PC-3 (cell line): ENCODE measurements at regions not wholly inside any gene's neighbourhood (a gene's known extent, or its start where the extent isn't known, plus 50 kb on each side); places are given as distances from the start of the nearest gene placed in this dataset.

Experiments used
- ATAC-seq: fragments of 200-7000 bp; cut with Tn5 transposase; 2 replicates; pipeline ENCODE4 v1.9.1; 2020; ENCODE audit warnings: mild to moderate bottlenecking, moderate library complexity
- BruUV-seq: library from RNA; stranded (reverse); fragments of 400-500 nt; replicated peaks from 2 replicates; lab custom pipeline; 2021; lab: Mats Ljungman, UMichigan
- CTCF ChIA-PET: fragments of 300-600 bp; sonication (Branson Sonifier 250); formaldehyde crosslinking; loops from one replicate; lab custom pipeline; 2022; ENCODE audit warnings: antibody characterized with exemption; lab: Charles Lee
- POLR2A ChIA-PET: fragments of 300-600 bp; sonication (Branson Sonifier 250); formaldehyde crosslinking; loops from one replicate; lab custom pipeline; 2022; ENCODE audit warnings: antibody characterized with exemption; ENCODE audit not compliant: unreplicated experiment; lab: Charles Lee
- DNase-seq: peaks from one replicate; pipeline ENCODE4 v3.0.0-alpha.2; 2015
- H2AFZ ChIP-seq: fragments of 300-600 bp; sonication (generic); 2 replicates; pipeline ENCODE4 v1.6.0; 2016; ENCODE audit warnings: antibody characterized with exemption, low read length
- H3F3A ChIP-seq: fragments of 300-600 bp; sonication (generic); one replicate; pipeline ENCODE4 v1.6.0; 2017; ENCODE audit warnings: antibody characterized with exemption, low read length, control low read depth, mild to moderate bottlenecking; ENCODE audit not compliant: unreplicated experiment
- H3K27ac ChIP-seq: fragments of 300-600 bp; sonication (generic); 2 replicates; pipeline ENCODE4 v1.5.1; 2016; ENCODE audit warnings: mild to moderate bottlenecking, low read length
- H3K27me3 ChIP-seq: fragments of 300-600 bp; sonication (generic); 2 replicates; pipeline ENCODE4 v1.6.1; 2016; ENCODE audit warnings: low read length, mixed read lengths
- H3K36me3 ChIP-seq: fragments of 300-600 bp; sonication (generic); 2 replicates; pipeline ENCODE4 v1.6.1; 2016; ENCODE audit warnings: low read depth, mixed run types, low read length, mixed read lengths
- H3K4me1 ChIP-seq: fragments of 300-600 bp; sonication (generic); 2 replicates; pipeline ENCODE4 v1.5.1; 2016; ENCODE audit warnings: low read length; ENCODE audit not compliant: insufficient read depth
- H3K4me2 ChIP-seq: fragments of 300-600 bp; sonication (generic); 2 replicates; pipeline ENCODE4 v1.6.0; 2016; ENCODE audit warnings: low read length
- H3K4me3 ChIP-seq: fragments of 300-600 bp; sonication (generic); 2 replicates; pipeline ENCODE4 v1.5.1; 2016; ENCODE audit warnings: mild to moderate bottlenecking, low read length, mixed read lengths
- H3K79me2 ChIP-seq: fragments of 300-600 bp; sonication (generic); 2 replicates; pipeline ENCODE4 v1.6.1; 2017; ENCODE audit warnings: low read length, mixed read lengths
- H3K9ac ChIP-seq: fragments of 300-600 bp; sonication (generic); 2 replicates; pipeline ENCODE4 v1.6.0; 2016; ENCODE audit warnings: mild to moderate bottlenecking, low read length
- H3K9me2 ChIP-seq: fragments of 300-600 bp; sonication (generic); replicated peaks from 2 replicates; pipeline ENCODE4 v1.6.1; 2016; ENCODE audit warnings: mixed run types, low read length, mixed read lengths
- H3K9me3 ChIP-seq: fragments of 300-600 bp; sonication (generic); 2 replicates; pipeline ENCODE4 v1.6.1; 2016; ENCODE audit warnings: low read length, mixed read lengths
- H4K20me1 ChIP-seq: fragments of 300-600 bp; sonication (generic); 2 replicates; pipeline ENCODE4 v1.6.1; 2016; ENCODE audit warnings: low read length, mixed read lengths
- CTCF ChIP-seq: fragments of 300-600 bp; sonication (generic); conservative IDR thresholded peaks from 2 replicates; pipeline ENCODE4 v1.5.1; 2017; ENCODE audit warnings: antibody characterized with exemption, low read depth, mild to moderate bottlenecking, low read length
- EZH2 ChIP-seq: fragments of 300-600 bp; sonication (generic); IDR thresholded peaks from one replicate; pipeline ENCODE4 v1.6.1; 2017; ENCODE audit warnings: antibody characterized with exemption, mild to moderate bottlenecking, low read length; ENCODE audit not compliant: unreplicated experiment
- EZH2phosphoT487 ChIP-seq: fragments of 300-600 bp; sonication (generic); IDR thresholded peaks from 2 replicates; pipeline ENCODE4 v1.6.1; 2018; ENCODE audit warnings: mild to moderate bottlenecking, antibody characterized with exemption, low read length, borderline replicate concordance
- intact Hi-C: fragments of 100-400 bp; cut with micrococcal nuclease; formaldehyde crosslinking; loops from 2 replicates; pipeline ENCODE4 v1.9.0; 2023

- ATAC-seq: no peak
- H3K4me1 ChIP-seq: no peaks in the 10 kb centered on the region
- no peaks in the 10 kb centered on the region for H4K20me1 ChIP-seq
- no peaks in the 10 kb centered on the region for H3K9me2 ChIP-seq
- no peak overlapping the region for H3K4me2 ChIP-seq
- no peak for TF ChIP-seq EZH2
- no peak for TF ChIP-seq CTCF
- TF ChIP-seq EZH2phosphoT487: no peak
- H2AFZ ChIP-seq: no peak overlapping the region
- DNase-seq: no peak
- H3K27ac ChIP-seq: no peak overlapping the region
- no peaks in the 10 kb centered on the region for H3K36me3 ChIP-seq
- H3K9me3 ChIP-seq: no peaks in the 10 kb centered on the region
- intact Hi-C loops: no loop called here
- H3F3A ChIP-seq: no peaks in the 10 kb centered on the region
- ChIA-PET POLR2A (no interaction called here), CTCF (no interaction called here)
- H3K4me3 ChIP-seq: no peak overlapping the region
- no peaks in the 10 kb centered on the region for H3K27me3 ChIP-seq
- H3K79me2 ChIP-seq: no peaks in the 10 kb centered on the region
- no peak overlapping the region for H3K9ac ChIP-seq
- BruUV-seq: no TSS peak
Measured at GRCh38 chr14:29035134-29035533, 268.5 kb downstream of the FOXG1 start.

- BruUV-seq: no TSS peak
- intact Hi-C loops: no loop called here
Measured at GRCh38 chr14:29037411-29037810, 270.8 kb downstream of the FOXG1 start.

More at GRCh38 chr14:29037411-29037810, 270.8 kb downstream of the FOXG1 start:
- H2AFZ ChIP-seq: no peak overlapping the region
- CTCF ChIA-PET: no interaction called here
- no peaks in the 10 kb centered on the region for H3K9me2 ChIP-seq
- no peaks in the 10 kb centered on the region for H3F3A ChIP-seq
- H3K36me3 ChIP-seq: no peaks in the 10 kb centered on the region
- no peak overlapping the region for H3K9ac ChIP-seq
- no peaks in the 10 kb centered on the region for H3K79me2 ChIP-seq
- no peaks in the 10 kb centered on the region for H3K4me1 ChIP-seq
- DNase-seq (no peak), ATAC-seq (no peak)
- H3K27ac ChIP-seq: no peak overlapping the region
- POLR2A ChIA-PET: no interaction called here
- no peak overlapping the region for H3K4me3 ChIP-seq
- no peaks in the 10 kb centered on the region for H3K27me3 ChIP-seq
- no peak overlapping the region for H3K4me2 ChIP-seq
- TF ChIP-seq EZH2phosphoT487 (no peak), CTCF (no peak), EZH2 (no peak)
- H4K20me1 ChIP-seq: no peaks in the 10 kb centered on the region
- no peaks in the 10 kb centered on the region for H3K9me3 ChIP-seq
